Central memory CD8-positive, alpha-beta T cell (primary cell): ENCODE measurements at regions not wholly inside any gene's neighbourhood (a gene's known extent, or its start where the extent isn't known, plus 50 kb on each side); places are given as distances from the start of the nearest gene placed in this dataset.

ENCODE experiments used
- ATAC-seq: fragments of 150-1000 bp; cut with Tn5 transposase; replicated peaks from 2 replicates; pipeline ENCODE4 v1.10.0; 2022; ENCODE audit warnings: mild to moderate bottlenecking, moderate FRiP score, moderate number of reproducible peaks; ENCODE audit not compliant: poor library complexity, severe bottlenecking; ENCODE audit errors: extremely low read depth
- DNase-seq, 2 donors: peaks; one replicate each; pipeline ENCODE4 v3.0.0; 2021; ENCODE audit warnings: low spot score in 2 of 2
- H3K27ac Mint-ChIP-seq: one replicate; pipeline ENCODE4 v1.8.0; 2022; ENCODE audit warnings: low read depth, mild to moderate bottlenecking, moderate library complexity, mixed read lengths
- H3K27me3 Mint-ChIP-seq: one replicate; pipeline ENCODE4 v1.8.0; 2022; ENCODE audit warnings: mixed read lengths
- H3K36me3 Mint-ChIP-seq: one replicate; pipeline ENCODE4 v1.8.0; 2022; ENCODE audit warnings: mild to moderate bottlenecking, moderate library complexity, mixed read lengths; ENCODE audit not compliant: insufficient read depth
- H3K4me1 Mint-ChIP-seq: one replicate; pipeline ENCODE4 v1.8.0; 2022; ENCODE audit warnings: mixed read lengths
- H3K4me3 Mint-ChIP-seq: one replicate; pipeline ENCODE4 v1.8.0; 2022; ENCODE audit warnings: mild to moderate bottlenecking, moderate library complexity, mixed read lengths
- H3K9me3 Mint-ChIP-seq: one replicate; pipeline ENCODE4 v1.8.0; 2022; ENCODE audit warnings: mixed read lengths

GRCh38 chr2:489084-489483, 188.1 kb downstream of the TMEM18 start:
- DNase-seq (no peak), ATAC-seq (no peak)
- peaks cover 57% of the 10 kb centered on the region for H3K27me3 Mint-ChIP-seq
- no peak overlapping the region for H3K4me3 Mint-ChIP-seq
- H3K27ac Mint-ChIP-seq = no peak overlapping the region
- no peaks in the 10 kb centered on the region for H3K4me1 Mint-ChIP-seq
- no peaks in the 10 kb centered on the region for H3K36me3 Mint-ChIP-seq
- no peaks in the 10 kb centered on the region for H3K9me3 Mint-ChIP-seq

GRCh38 chr2:487186-488079, 189.8 kb downstream of the TMEM18 start:
- no peak overlapping the region for H3K27ac Mint-ChIP-seq
- no peaks in the 10 kb centered on the region for H3K36me3 Mint-ChIP-seq
- ATAC-seq = no peak
- H3K27me3 Mint-ChIP-seq = peaks cover 51% of the 10 kb centered on the region
- H3K9me3 Mint-ChIP-seq = no peaks in the 10 kb centered on the region
- H3K4me3 Mint-ChIP-seq = no peak overlapping the region
- no peaks in the 10 kb centered on the region for H3K4me1 Mint-ChIP-seq
- DNase-seq = no peak

GRCh38 chr2:486371-486770, 190.8 kb downstream of the TMEM18 start:
- Mint-ChIP-seq H3K27ac (no peak overlapping the region), H3K36me3 (no peaks in the 10 kb centered on the region)
- no peak for ATAC-seq

DNA sequence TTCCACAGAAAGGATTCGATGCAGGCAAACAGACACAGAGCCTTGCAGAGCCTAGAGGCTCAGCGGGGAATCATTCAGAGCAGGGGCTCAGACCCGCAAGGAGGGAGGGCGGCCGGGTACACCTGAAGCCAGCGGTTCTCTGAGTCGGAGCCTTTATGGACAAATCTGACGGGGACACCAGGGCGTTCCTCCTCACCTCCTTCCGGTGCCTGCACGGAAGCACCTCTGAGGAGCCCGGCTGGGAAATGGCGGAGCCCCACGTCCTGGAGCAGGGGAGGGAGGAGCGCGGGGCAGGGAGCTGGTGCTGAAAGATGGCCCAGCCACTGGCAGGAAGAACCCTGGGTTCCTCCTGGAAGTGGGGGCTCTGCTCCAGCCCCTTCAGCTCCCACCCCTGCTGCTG, 193.5 kb upstream of the ALKAL2 start:
- Mint-ChIP-seq H3K27me3 (peaks cover 70% of the 10 kb centered on the region), H3K27ac (no peak overlapping the region), H3K4me1 (no peaks in the 10 kb centered on the region), H3K36me3 (no peaks in the 10 kb centered on the region), H3K9me3 (no peaks in the 10 kb centered on the region), H3K4me3 (no peak overlapping the region)
- DNase-seq (no peak), ATAC-seq (no peak)

More at GRCh38 chr2:486371-486770, 190.8 kb downstream of the TMEM18 start:
- H3K27me3 Mint-ChIP-seq = peaks cover 47% of the 10 kb centered on the region
- H3K4me1 Mint-ChIP-seq = no peaks in the 10 kb centered on the region
- H3K9me3 Mint-ChIP-seq = no peaks in the 10 kb centered on the region
- no peak for DNase-seq
- no peak overlapping the region for H3K4me3 Mint-ChIP-seq

GRCh38 chr2:479490-480176, 191.7 kb upstream of the ALKAL2 start:
- no peak overlapping the region for H3K4me3 Mint-ChIP-seq
- no peak overlapping the region for H3K27ac Mint-ChIP-seq
- ATAC-seq = no peak
- H3K9me3 Mint-ChIP-seq = no peaks in the 10 kb centered on the region
- H3K27me3 Mint-ChIP-seq = peaks cover 78% of the 10 kb centered on the region
- H3K36me3 Mint-ChIP-seq = no peaks in the 10 kb centered on the region
- H3K4me1 Mint-ChIP-seq = no peaks in the 10 kb centered on the region
- no peak for DNase-seq

- H3K9me3 Mint-ChIP-seq = no peaks in the 10 kb centered on the region
- ATAC-seq (no peak), DNase-seq (no peak)
- no peak overlapping the region for H3K4me3 Mint-ChIP-seq
- H3K27ac Mint-ChIP-seq = no peak overlapping the region
- H3K4me1 Mint-ChIP-seq = no peaks in the 10 kb centered on the region
- H3K36me3 Mint-ChIP-seq = no peaks in the 10 kb centered on the region
- H3K27me3 Mint-ChIP-seq = peaks cover 72% of the 10 kb centered on the region
These were observed 191.1 kb upstream of the ALKAL2 start for GRCh38 chr2:479031-479430.

DNA sequence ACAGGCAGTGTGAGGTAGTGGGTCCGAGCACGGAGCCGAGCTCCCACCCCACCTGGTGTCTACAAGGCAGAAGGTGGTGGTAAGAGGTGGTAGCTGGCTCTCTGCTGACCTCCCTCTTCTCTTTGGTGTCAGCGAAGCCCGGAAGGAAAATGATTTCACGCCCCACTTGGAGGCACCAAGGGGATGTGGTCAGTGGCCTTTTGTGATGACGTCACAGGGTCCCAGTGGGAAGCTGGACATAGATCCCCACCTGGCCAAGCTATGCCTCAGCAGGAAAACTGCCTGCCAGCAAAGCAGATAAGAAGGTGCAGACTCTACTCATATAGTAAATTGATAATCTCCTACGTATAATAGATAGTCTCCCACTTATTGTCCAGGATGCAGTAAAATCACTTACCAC, 183.7 kb upstream of the ALKAL2 start:
- ATAC-seq = no peak
- Mint-ChIP-seq H3K36me3 (peaks cover 2% of the 10 kb centered on the region), H3K4me1 (peaks cover 6% of the 10 kb centered on the region), H3K27ac (no peak overlapping the region), H3K27me3 (peaks cover 48% of the 10 kb centered on the region), H3K9me3 (peaks cover 6% of the 10 kb centered on the region), H3K4me3 (no peak overlapping the region)
- DNase-seq = no peak

GRCh38 chr2:469514-469913, 181.6 kb upstream of the ALKAL2 start:
- ATAC-seq (no peak), DNase-seq (no peak)
- Mint-ChIP-seq H3K27me3 (peaks cover 55% of the 10 kb centered on the region), H3K4me1 (peaks cover 6% of the 10 kb centered on the region), H3K4me3 (no peak overlapping the region), H3K9me3 (peaks cover 6% of the 10 kb centered on the region), H3K36me3 (peaks cover 2% of the 10 kb centered on the region), H3K27ac (no peak overlapping the region)

- ATAC-seq = no peak
- H3K36me3 Mint-ChIP-seq = peaks cover 2% of the 10 kb centered on the region
- peaks cover 5% of the 10 kb centered on the region for H3K9me3 Mint-ChIP-seq
- DNase-seq = no peak
- peaks cover 6% of the 10 kb centered on the region for H3K4me1 Mint-ChIP-seq
- no peak overlapping the region for H3K4me3 Mint-ChIP-seq
- peaks cover 62% of the 10 kb centered on the region for H3K27me3 Mint-ChIP-seq
- no peak overlapping the region for H3K27ac Mint-ChIP-seq
These were observed 180.9 kb upstream of the ALKAL2 start for GRCh38 chr2:468648-469336.

- DNase-seq (no peak), ATAC-seq (no peak)
- H3K9me3 Mint-ChIP-seq = no peaks in the 10 kb centered on the region
- H3K27me3 Mint-ChIP-seq = peaks cover 66% of the 10 kb centered on the region
- peak overlapping the region; percentile 48 for H3K4me3 Mint-ChIP-seq
- H3K27ac Mint-ChIP-seq = no peak overlapping the region
- H3K36me3 Mint-ChIP-seq = peaks cover 2% of the 10 kb centered on the region
- peaks cover 6% of the 10 kb centered on the region for H3K4me1 Mint-ChIP-seq
These were observed 180.2 kb upstream of the ALKAL2 start for GRCh38 chr2:467892-468647.

DNA sequence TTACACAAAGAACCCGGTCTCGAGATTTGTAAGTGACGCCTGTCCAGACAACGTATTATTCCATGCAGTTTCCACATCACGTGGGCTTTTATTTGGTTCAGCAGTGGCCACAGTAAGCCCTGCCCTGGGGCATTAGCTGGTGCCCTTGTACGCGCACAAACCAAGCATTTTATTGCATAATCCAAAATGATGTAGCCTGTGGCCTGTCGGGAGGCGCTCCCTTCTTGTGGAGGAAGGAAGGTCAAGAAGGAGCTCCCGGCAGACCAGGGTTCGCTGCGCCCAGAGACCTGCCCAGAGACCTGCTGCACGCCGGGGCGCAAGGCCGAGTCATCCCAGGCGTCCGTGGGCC, 179.6 kb upstream of the ALKAL2 start:
- Mint-ChIP-seq H3K4me1 (peaks cover 6% of the 10 kb centered on the region), H3K4me3 (peak overlapping the region; percentile 48), H3K27ac (no peak overlapping the region), H3K9me3 (no peaks in the 10 kb centered on the region), H3K36me3 (peaks cover 2% of the 10 kb centered on the region), H3K27me3 (peaks cover 71% of the 10 kb centered on the region)
- no peak for ATAC-seq
- DNase-seq = no peak

- DNase-seq (no peak), ATAC-seq (no peak)
- peaks cover 6% of the 10 kb centered on the region for H3K4me1 Mint-ChIP-seq
- H3K36me3 Mint-ChIP-seq = peaks cover 2% of the 10 kb centered on the region
- H3K4me3 Mint-ChIP-seq = no peak overlapping the region
- no peak overlapping the region for H3K27ac Mint-ChIP-seq
- peaks cover 75% of the 10 kb centered on the region for H3K27me3 Mint-ChIP-seq
- no peaks in the 10 kb centered on the region for H3K9me3 Mint-ChIP-seq
These were observed 179.2 kb upstream of the ALKAL2 start for GRCh38 chr2:467101-467500.
